Bronchial epithelial cell (primary cell): ENCODE measurements at regions not wholly inside any gene's neighbourhood (a gene's known extent, or its start where the extent isn't known, plus 50 kb on each side); places are given as distances from the start of the nearest gene placed in this dataset.

Experiments
- DNase-seq: peaks from one replicate; pipeline ENCODE4 v3.0.0-alpha.2; 2010; ENCODE audit warnings: low read depth
- FAIRE-seq: peaks from 2 replicates; lab custom pipeline; 2011; peaks lifted over from hg19 to GRCh38; lab: Jason Lieb, UNC
- H3K27me3 ChIP-seq: 2 replicates; pipeline ENCODE4 v1.5.1; 2011; ENCODE audit warnings: low read length; ENCODE audit not compliant: control insufficient read depth, insufficient read depth
- H3K36me3 ChIP-seq: 2 replicates; pipeline ENCODE4 v1.5.1; 2011; ENCODE audit warnings: low read length; ENCODE audit not compliant: control insufficient read depth, insufficient read depth
- H3K4me3 ChIP-seq: 2 replicates; pipeline ENCODE4 v1.5.1; 2011; ENCODE audit warnings: mild to moderate bottlenecking, low read depth, low read length, control low read depth
- TF ChIP-seq, protein P1 (sequence below): IDR thresholded peaks from 2 replicates; pipeline ENCODE4 v1.5.1; 2011; ENCODE audit warnings: mild to moderate bottlenecking, moderate library complexity, low read length, control low read depth, inconsistent platforms; ENCODE audit not compliant: insufficient read depth, severe bottlenecking

DNA sequence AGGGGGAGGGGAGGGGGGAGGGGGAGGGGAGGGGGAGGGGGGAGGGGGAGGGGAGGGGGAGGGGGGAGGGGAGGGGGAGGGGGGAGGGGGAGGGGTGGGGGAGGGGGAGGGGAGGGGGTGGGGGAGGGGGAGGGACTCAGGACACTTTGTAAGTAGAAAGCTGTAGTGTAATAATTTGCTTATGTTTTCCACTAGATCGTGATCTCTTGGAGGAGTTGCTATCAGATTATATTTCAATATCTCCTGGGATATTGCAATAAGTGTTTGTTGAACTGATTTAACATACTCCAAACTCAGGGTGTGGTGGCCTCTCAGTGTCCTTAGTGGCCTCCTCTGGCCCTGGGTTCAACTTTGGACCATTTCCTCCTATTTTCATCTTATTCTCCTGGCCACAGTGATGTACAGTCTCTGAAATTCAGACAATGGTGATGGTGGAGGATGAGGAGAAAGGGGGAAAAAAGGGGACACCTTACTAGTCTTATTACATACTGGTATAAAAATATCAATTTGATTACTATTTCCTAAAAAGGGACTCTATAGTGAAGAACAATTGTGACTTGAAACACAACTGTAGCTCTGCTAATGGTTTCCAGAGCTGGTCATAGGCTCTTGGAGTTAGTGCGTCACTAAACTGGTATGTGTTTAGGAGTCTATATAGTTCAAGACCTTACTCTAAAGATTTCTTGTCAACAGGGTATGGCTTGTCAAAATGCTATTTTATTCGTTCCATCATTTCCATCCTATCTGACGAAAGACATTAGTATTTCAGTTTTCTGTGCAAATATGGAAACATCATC lies 89.6 kb downstream of the DDX1 start:
- no peaks in the 10 kb centered on the region for H3K27me3 ChIP-seq
- FAIRE-seq, result no peak
- TF ChIP-seq, protein P1, sequence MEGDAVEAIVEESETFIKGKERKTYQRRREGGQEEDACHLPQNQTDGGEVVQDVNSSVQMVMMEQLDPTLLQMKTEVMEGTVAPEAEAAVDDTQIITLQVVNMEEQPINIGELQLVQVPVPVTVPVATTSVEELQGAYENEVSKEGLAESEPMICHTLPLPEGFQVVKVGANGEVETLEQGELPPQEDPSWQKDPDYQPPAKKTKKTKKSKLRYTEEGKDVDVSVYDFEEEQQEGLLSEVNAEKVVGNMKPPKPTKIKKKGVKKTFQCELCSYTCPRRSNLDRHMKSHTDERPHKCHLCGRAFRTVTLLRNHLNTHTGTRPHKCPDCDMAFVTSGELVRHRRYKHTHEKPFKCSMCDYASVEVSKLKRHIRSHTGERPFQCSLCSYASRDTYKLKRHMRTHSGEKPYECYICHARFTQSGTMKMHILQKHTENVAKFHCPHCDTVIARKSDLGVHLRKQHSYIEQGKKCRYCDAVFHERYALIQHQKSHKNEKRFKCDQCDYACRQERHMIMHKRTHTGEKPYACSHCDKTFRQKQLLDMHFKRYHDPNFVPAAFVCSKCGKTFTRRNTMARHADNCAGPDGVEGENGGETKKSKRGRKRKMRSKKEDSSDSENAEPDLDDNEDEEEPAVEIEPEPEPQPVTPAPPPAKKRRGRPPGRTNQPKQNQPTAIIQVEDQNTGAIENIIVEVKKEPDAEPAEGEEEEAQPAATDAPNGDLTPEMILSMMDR, result no peak

DNA sequence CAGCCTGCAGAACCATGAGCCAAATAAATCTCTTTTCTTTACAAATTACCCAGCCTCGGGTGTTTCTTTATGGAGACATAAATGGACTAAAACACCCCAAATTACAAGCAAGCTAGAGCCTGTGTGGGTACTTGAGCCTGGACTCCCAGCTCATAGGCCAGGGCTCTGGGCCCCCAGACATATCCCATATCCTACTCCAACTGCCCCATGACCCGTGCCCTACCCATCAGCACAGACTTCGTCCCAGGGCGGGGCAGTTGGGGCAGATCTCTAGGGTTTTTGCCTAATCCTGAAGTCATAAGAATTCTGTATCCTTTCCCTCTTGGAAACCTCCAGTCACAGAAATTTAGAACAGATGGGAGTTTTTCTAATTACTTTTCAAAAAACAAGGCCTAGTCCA lies 90.7 kb downstream of the DDX1 start:
- no peaks in the 10 kb centered on the region for H3K36me3 ChIP-seq
- TF ChIP-seq, protein P1, result no peak
- DNase-seq (no peak), FAIRE-seq (no peak)
- no peak overlapping the region for H3K4me3 ChIP-seq
- H3K27me3 ChIP-seq, result no peaks in the 10 kb centered on the region

More for the DNA sequence above, 89.6 kb downstream of the DDX1 start:
- Histone ChIP-seq H3K4me3 (no peak overlapping the region), H3K36me3 (no peaks in the 10 kb centered on the region)
- no peak for DNase-seq

DNA sequence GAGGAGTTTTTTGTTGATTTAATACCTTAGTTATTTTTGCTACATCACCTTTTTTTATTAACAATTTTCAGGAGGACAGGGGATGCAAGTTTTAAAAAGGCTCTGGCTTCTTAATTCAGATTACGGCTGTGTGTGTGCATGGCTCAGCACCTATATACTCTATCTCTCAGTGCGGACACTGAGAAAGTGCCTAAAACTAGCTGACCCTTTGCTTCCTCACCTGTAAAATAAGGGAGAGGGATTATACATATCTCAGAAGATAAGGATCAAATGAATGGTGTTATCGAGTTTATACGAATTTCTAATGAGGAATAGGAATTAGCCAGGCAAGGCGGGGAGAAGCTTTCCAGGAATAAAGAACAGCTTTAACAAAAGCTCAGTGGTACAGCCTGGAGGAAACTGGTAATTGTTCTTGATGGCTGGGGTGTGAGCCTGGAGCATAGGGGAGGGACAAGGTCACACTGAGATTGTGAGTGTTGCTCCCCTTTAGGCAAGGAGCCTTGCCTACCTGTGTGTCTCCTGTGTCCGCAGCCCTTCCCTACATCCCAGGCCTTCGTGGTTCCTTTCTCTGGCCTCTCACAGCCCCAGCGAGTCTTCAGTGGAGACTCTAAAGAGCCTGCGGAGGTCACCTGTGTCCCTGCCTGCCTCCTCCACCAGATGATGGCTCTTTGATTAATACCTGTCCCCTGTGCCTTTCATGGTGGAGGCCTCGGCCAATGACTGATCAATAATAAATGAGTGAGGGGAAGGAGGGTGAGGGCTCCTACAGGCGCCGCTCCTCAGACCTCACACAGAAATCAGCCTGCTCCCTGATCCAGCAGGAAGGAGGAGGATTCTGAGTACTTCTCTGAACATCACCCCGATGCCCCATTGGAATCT lies 92.7 kb downstream of the DDX1 start:
- TF ChIP-seq, protein P1, result no peak
- peaks cover 1% of the 10 kb centered on the region for H3K27me3 ChIP-seq

DNA sequence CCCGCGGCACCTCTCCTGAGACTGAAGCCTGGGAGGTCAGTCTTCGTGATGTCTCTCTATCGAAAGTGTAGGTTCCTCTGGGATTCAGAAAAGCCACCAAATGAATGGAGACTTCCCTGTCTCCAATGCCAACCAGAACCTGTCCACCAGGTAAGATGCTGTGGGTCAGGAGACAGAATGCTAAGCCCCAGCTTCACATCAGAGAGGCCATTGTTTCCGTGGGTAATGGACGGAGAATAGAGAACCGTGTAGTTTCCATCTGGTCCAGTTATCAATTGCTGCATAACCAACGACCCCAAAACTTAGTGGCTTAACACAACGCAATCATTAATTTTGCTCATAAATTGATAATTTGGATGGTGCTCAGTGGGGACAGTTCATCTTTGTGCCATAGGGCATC lies 93.5 kb downstream of the DDX1 start:
- no peak overlapping the region for H3K4me3 ChIP-seq
- peaks cover 2% of the 10 kb centered on the region for H3K27me3 ChIP-seq
- TF ChIP-seq, protein P1, result no peak
- no peaks in the 10 kb centered on the region for H3K36me3 ChIP-seq
- FAIRE-seq, result no peak
- no peak for DNase-seq

More for the DNA sequence above, 92.7 kb downstream of the DDX1 start:
- no peaks in the 10 kb centered on the region for H3K36me3 ChIP-seq
- H3K4me3 ChIP-seq, result no peak overlapping the region
- FAIRE-seq (no peak), DNase-seq (no peak)

DNA sequence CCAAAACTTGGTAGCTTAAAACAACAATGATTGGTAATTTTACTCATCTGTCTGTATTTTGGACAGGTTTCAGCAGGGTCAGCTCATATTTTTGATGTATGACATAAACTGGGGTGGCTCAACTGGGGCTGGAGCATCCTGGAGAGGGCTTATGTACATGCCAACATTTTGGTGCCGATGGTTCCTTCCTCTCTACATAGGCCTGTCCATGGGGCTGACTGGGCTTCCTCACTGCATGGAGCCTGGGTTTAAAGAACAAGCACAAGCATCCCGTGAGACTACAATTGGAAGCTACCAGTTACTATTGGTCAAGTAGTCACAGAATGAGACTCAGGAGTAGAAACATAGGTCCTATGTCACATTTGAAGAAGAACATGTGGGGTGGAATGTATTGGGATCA lies 95.0 kb downstream of the DDX1 start:
- peaks cover 2% of the 10 kb centered on the region for H3K27me3 ChIP-seq
- no peak for DNase-seq
- no peak overlapping the region for H3K4me3 ChIP-seq
- H3K36me3 ChIP-seq, result no peaks in the 10 kb centered on the region
- FAIRE-seq, result no peak
- TF ChIP-seq, protein P1, result no peak
